GM19372 (cell line): ENCODE measurements at regions not wholly inside any gene's neighbourhood (a gene's known extent, or its start where the extent isn't known, plus 50 kb on each side); places are given as distances from the start of the nearest gene placed in this dataset.
"Not testable (repeated sequence)": the region's sequence is repeated elsewhere in the genome, so short reads cannot be mapped to it uniquely, and the experiment has no call there.

Experiments used
- ATAC-seq: cut with Tn5 transposase; IDR thresholded peaks from one replicate; pipeline ENCODE4 v1.9.1; 2021; ENCODE audit warnings: mild to moderate bottlenecking, low read depth, moderate library complexity; ENCODE audit not compliant: unreplicated experiment

DNA sequence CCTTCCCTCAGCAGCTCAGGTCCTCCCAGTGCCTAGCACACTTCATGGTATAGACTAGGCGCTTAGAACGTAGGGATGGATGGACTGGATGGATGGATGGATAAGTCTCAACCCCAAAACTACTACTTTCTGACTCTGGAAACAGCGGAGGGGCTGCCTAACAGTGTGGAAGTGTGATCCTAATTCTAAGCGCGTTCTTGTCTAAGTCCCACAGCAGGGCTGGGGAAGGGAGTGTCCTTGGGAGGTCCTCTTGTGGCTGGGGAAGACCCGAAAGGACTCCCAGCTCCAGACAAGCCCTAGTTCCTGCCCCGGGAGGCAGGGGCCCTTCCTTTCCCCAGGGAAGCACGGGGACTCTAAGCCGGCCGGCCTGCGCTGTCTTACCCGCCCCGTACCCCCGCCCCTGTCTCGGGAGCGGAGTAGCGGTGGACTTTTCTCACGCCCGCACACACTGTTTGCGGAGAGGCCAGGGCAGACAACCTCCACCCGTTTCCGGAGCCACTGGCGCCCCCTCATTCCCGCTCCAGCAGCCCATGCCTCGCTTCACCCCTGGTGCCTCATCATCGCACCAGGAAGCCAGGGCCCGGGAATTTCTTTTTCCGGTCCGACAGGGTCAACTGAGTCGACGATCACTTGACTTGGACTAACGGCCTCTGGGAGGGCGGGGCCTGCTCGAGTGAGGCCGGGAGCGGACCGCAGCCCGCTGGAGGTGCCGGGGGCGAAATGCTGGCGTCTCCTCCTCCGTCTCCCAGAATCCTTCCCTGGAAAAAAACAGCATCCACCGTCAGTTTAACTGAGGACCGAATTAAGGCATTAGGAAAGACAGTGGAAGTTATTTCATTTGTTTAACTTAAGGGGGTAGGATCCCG, 133.3 kb downstream of the TBC1D2B start:
- peak; percentile 79 for ATAC-seq

DNA sequence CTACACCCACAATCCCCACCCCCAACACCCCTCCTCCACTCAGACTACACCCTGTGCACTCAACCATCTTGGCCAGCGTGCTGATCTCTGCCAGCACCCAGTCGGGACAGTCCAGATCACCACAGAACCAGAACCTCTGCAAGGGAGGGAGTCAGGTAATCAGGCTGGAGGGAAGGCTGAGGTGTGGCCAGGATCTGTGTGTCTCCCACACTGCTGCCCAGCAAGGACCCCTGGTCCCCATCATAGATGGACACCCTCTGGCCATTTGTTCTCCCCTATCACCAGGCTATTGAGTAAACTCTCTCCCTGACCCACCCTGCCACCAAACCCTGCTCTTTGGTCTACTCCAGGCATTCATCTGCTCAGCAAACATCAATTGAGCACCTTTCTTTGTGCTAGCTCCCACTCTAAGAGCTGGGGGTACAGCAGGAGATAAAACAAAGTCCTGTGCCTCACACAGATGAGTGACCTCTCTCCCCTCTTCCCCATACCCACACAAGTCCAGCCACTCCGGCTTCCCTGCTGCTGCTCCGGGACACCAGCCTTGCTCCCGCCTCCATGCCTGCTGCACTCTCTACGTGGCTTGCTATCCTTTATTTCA, 134.8 kb downstream of the TBC1D2B start:
- no peak for ATAC-seq

DNA sequence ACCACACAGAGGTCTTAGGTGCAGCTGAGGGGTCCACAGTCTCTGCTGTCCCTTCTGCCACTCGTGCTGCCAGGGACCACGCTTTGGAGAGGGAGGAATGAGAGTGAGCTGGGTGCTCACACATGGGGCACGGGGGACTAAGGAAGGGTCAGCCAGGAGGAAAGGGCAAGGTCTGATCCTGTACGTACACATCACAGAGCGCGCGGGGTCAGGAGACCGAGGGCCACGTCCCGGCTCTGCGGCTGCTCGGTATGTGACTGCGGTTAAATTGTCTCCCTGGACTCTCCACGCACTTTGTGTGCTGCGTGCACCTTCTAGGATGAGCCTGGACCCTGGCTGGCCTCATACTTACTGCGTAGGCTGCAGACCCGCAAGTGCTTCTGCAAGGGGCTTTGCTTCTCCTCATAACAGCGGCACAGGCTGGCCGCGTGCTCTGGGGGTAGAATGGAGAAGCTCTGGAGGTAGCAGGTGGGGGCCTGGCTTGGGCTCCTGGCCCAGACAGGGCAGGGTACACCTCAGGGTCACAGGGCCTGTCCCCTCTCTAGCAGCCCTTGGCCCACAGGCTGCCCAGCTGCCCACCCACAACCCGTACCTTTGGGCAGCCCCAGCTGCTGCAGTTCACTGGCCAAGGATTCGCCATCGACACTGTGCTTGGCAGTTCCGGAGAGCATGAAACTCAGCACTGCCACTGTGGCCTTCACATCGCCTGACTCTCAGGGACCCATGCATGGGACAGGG, 136.3 kb downstream of the TBC1D2B start:
- ATAC-seq = not testable (repeated sequence)

DNA sequence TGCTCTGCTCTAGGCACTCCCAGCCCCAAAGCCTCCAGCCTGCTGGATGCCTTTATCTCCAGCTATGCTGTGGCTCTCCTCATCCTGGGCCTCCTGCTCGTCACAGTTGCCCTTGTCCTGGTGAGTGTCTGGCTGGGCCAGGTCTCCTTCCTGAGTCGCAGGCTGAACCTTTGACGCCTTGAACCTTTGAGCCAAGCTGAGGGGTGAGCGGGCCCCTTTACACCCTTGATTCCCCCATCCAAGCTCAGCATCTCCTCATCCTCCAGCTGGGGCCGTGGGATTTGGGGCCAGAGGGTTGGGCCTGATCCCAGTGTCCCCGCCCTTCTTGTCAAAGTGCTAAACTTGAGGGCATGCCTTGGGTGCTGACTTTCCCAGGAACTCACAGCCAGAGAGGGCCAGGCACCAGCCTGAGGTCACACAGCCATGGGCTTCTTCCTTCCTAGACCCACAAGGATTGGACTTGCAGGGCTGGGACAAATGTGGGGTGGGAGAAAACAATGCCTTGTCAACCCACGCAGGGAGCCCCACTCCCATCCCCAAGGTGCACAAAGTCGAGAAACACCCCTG, 137.0 kb downstream of the TBC1D2B start:
- ATAC-seq = no peak

DNA sequence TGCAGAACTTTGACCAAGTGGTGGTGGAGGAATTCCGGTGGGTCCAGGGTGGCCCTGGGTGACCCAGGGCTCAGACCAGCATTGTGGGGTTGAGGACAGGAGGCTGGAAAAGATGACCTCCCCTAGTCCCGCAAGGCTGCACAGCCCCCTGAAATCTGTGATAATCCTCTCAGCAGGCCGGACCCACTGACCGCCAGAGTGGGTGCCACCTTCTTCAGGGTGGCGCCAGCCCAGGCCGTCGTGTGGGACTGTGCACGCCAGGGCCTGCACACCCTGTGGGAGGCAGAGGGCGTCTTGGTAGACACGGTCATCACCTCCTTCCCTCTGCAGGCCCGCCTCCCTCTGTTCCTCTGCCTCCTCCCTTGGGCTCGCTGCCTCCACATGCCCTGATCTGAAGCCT, 137.7 kb downstream of the TBC1D2B start:
- ATAC-seq = no peak

DNA sequence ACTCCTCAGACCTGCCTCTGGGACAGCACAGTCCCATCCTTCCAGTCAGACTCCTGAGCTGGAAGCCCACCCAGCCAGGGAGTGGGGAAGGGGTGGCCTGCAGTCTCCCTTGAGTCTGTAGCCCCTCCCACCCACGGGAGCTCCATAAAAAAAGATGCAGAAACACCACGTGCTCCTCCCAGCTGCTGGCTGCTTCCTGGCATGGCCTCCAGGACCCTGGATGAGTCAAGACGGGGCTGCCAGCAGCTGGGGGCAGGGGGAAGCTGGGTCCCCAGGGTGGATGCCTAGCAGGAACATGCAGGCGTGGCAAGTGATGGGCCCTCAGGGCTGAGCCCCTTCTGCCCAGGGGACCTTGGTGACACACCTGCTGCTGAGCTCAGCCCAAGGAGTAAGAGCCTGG, 138.5 kb downstream of the TBC1D2B start:
- ATAC-seq = not testable (repeated sequence)

DNA sequence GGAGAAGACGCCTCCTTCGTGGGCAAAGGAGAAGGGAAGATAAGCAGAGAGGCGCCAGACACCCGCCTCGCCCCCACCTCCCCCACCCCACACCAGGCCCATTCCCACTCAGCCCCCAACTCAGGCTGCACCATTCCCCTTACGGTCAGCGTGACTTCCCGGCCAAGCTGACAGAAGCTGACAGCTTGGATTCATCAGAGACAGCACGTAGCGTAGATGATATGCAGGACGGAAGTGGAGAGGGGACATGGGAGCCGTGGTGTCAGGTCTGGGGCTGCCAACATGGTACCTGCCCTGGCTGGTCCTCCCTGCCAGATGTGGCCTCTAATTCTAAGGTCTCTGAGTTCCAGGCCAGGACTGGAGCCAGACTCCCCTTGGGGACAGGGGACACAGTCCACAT, 139.0 kb downstream of the TBC1D2B start:
- not testable (repeated sequence) for ATAC-seq

DNA sequence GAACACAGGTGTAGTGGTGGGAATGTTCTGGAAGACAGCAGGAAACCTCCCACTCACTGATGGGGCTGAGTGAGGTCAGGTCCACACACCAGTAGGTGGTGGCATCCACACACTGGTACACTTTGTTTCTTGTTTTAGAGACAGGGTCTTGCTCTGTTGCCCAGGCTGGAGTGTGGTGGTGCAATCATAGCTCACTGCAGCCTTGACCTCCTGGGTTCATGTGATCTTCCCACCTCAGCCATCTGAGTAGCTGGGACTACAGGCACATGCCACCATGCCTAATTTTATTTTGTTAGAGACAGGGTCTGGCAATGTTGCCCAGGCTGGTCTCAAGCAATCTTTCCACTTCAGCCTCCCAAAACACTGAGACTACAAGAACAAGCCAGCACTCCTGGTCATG, 140.9 kb downstream of the TBC1D2B start:
- not testable (repeated sequence) for ATAC-seq

DNA sequence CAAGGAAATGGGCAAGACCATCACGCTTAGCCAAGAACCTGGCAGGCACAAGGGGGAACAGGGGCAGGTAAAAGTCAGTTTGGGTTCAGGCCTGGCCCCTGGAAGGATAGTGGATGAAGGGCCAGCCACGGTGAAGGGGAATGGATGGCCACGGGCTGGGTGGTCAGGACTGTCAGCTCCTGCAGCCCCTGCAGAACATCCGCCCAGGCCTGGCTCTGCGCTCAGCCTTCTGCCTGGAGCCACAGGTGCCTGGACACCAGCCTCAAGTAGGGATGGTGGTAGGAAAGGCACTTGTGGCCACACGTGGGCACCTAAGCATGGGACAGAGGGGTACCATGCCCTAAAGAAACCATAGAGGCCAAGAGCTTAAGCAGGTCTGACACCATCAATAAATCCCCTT, 143.0 kb downstream of the TBC1D2B start:
- not testable (repeated sequence) for ATAC-seq

DNA sequence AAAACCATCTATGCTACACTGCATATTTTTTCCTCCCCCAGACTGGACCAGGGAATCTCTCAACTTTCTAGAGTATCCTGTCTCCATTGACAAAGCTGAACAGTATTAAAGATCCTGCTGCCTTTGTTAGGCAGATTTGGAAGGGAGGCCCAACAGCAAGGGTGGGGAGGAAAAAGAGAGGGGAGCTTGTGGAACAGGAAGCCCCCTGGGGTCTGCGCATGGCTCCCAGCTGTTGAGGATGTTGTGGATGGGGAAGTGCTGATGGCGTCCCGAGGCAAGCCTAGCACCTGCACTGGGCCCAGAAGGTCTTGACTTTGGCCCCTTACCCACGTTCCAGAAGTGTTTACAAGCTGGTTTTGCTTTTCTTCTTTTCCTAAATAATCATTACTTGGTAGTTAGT, 146.6 kb downstream of the TBC1D2B start:
- not testable (repeated sequence) for ATAC-seq

DNA sequence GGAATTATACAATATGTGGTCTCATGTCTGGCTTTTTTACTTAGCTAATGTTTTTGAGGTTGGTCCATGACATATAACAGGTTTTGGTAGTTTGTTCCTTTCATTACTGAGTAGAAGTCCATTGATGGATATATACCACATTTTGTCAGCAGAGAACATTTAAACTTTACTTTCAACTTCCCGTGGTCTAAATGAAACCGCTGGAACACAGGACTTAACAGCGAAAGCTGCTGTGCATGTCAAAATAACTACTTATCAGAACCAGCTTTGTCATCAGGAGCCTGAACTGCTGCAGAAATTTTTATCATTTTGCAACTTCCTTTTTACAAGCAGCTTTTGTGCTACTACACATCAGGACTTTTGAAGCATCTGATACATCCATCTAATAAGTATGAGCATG, 147.0 kb downstream of the TBC1D2B start:
- not testable (repeated sequence) for ATAC-seq

DNA sequence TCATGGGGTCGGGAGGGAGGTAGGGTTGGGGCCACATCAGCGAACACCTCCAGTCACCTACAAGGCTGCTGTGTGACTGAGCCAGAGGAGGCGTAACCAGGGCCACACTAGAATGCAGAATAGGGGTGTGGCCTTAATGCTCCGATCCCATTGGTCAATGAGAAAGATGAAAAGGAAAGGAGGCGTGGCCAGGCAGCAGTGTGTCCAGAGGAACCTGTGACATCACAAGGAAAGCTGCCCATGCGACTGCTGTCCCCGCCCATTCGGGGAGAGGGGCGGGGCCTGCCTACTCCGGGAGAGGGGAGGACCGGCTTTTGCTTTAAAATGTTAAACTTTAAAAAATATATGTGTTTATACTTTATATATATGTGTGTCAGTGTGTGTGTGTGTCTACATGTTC, 150.7 kb downstream of the TBC1D2B start:
- not testable (repeated sequence) for ATAC-seq

DNA sequence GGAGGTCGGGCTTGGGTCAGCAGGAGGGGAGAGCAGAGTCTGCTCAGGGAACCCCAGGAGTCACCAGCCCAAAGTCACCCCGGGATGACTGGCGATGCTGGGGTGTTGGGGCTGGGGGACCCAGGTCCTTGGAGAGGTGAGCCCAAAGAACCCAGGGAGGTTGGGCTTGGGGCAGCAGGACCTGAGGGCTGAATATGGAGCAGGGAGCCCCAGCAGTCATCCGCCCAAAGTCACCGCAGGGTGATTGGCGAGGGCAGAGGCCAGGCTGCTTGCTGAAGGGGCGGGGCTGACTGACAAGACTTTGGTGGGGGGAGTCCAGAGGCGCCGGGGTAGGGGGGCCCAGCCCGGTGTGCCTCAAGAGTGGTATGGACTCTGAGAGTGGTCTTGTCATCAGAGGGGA, 151.2 kb downstream of the TBC1D2B start:
- ATAC-seq = not testable (repeated sequence)

DNA sequence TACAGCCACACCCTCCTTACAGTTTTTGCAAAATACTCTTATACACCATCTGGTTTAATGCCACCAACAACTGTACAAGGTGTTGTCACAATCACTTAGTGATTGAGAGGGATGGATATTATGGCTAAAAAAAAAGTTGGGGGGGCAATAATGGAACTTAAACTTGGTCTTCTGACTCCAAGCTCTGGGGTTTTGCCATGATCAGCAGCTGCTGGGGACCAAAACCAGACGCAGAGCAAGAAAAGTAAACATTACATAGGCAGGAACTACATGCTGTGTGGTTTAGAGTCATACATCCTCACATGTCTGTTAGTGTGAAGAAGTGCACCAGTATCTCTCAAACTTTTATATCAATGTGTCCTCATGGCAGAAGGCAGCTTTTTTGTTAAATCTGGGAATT, 152.4 kb downstream of the TBC1D2B start:
- not testable (repeated sequence) for ATAC-seq

DNA sequence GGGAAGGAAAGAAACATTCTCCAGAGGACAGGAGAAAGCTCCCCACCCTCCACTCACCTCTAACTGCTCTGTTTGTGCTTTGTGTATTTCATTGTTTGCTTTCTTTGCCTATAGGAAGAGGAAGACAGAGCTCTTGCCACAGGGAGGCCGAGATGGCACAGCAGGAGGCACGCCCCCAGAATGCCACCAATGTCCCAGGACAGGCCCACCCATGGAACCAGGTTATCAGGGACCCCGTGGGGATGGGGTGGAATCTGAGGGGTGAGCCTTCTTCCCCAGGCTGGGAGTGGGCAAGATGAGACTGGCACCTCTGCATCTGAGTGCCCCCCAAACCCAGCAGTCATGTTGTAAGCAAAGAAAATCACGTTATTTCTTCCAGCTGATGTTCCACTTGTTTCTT, 155.8 kb downstream of the TBC1D2B start:
- ATAC-seq = no peak

DNA sequence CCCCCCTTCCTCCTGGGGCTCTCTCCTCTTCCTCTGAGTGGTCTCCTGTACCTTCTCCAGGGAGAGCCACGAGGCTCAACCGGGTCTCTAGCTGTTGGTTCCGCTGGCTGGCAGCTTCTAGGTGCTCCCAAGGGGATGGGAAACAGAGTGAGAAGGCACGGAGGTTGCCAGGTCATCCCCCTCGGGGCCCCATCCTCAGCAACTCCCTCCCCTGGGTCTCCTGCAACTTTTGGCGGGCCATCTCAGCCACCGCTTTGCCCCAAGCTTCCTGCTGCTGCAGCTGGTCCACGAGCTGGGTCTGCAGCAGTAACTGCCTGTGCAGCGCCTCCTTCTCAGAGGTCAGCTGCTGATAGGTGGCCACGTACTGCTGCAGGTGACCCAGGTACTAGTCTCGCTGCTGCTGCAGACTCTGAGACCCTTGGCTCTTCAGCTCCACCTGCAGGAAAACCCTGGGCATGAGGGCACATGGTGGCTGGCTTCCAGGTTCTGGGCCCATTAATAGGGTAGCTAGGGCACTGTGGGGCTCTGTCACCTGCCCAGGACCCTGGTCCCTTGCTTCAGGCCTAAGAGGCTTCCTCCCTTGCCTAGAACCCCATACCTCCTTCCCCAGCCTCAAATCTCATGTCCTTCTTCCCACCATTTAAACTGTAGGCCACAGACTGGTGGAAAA, 160.4 kb downstream of the TBC1D2B start:
- not testable (repeated sequence) for ATAC-seq

DNA sequence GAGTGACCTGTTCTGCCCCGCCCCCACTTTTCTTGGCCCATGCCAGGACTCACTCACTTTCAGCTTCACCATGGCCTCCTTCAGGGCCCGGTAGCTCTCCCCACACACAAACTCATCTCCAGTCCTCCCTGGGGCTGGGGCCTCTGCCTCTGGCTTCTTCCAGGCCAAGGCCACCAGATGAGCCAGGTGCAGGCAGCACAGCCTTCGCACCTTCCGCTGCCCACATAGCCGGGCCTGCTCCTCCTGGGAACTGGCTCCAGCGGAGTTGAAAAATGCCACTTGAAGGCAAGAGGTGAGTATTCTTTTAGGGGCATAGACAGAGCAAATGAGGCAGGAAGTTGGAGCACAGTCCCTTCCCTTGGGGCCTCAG, 161.6 kb downstream of the TBC1D2B start:
- not testable (repeated sequence) for ATAC-seq

DNA sequence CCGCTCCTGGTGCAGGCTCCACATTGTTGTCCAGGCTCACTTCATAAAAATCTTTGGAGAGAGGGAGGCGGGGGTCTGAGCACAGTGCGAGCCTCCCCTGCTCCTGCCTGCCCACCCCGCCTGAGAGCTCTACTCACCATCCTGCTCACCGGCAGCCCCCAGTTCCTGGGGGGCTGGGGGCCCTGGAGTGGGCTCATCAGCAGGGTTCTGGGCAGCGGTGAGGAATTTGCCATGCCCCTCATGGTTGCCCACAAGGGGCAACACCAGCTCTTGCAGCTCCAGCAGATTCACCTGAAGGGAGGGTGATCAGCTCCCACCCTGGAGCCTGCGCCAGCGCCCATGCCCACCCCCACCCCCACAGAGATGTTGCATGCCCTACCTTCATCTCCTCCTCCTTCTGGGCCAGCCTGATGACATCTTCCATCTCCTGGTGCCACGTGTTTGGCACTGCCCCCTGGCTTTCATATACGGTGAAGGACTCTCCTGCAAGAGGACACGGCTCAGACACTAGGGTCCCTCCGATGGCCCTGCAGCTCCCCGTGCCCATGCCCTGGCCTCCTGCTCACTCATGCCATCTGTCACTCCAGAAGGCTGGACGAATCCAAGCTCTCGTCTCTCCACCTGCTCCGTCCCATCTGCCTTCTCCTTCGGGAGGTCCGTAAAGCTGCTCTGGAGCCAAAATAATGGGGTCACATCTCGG, 162.1 kb downstream of the TBC1D2B start:
- ATAC-seq = no peak

DNA sequence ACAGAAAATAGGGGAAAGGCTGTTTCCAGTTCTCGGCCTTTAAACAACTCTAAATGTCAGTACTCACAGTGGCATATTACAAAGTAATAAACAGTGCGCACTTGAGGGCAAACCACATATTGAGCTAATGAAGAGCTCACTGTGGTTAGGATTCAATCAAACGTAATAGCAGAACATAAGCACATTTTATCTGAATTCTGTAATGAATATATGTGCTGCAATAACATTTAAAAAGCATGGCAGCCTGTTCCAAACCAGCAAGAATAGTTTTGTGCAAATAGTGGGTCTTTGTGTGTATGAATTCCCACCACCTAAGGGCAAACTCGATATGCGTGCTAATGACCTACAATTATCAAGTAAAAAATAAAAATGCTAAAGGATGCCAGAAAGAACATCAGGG, 163.0 kb downstream of the TBC1D2B start:
- not testable (repeated sequence) for ATAC-seq
